ENCODE measurements at regions not wholly inside any gene's neighbourhood (a gene's known extent, or its start where the extent isn't known, plus 50 kb on each side); places are given as distances from the start of the nearest gene placed in this dataset.

- in situ Hi-C loops (cut with HindIII; ENCODE audit: low pct_ligation_motif_present, low sequenced_read_pairs): no loop called here
- no peaks in the 10 kb centered on the region for H3K27me3 ChIP-seq (replicated peaks)
- no peaks in the 10 kb centered on the region for H3K36me3 ChIP-seq (replicated peaks)
- DNase-seq: no peak
- H3K27ac ChIP-seq: no peak overlapping the region
- no peak overlapping the region for H3K4me3 ChIP-seq (ENCODE audit: low read depth, low read length)
- TF ChIP-seq CTCF (IDR thresholded peaks at IDR 0.05; ENCODE audit: low read depth, low read length, missing control alignments): no peak
These were observed 183.7 kb upstream of the AUTS2 start for GRCh38 chr7:69414555-69414954.

- Histone ChIP-seq H3K27ac (no peak overlapping the region), H3K4me3 (ENCODE audit: low read depth, low read length) (no peak overlapping the region), H3K36me3 (replicated peaks) (no peaks in the 10 kb centered on the region), H3K27me3 (replicated peaks) (no peaks in the 10 kb centered on the region)
- no peak for TF ChIP-seq CTCF (IDR thresholded peaks at IDR 0.05; ENCODE audit: low read depth, low read length, missing control alignments)
- no peak for DNase-seq
- in situ Hi-C loops (cut with HindIII; ENCODE audit: low pct_ligation_motif_present, low sequenced_read_pairs): no loop called here
These were observed 179.2 kb upstream of the AUTS2 start for GRCh38 chr7:69418869-69419670.

- in situ Hi-C loops (cut with HindIII; ENCODE audit: low pct_ligation_motif_present, low sequenced_read_pairs): no loop called here
- TF ChIP-seq CTCF (IDR thresholded peaks at IDR 0.05; ENCODE audit: low read depth, low read length, missing control alignments): no peak
- Histone ChIP-seq H3K4me3 (ENCODE audit: low read depth, low read length) (no peak overlapping the region), H3K27ac (no peak overlapping the region), H3K36me3 (replicated peaks) (no peaks in the 10 kb centered on the region), H3K27me3 (replicated peaks) (no peaks in the 10 kb centered on the region)
- no peak for DNase-seq
These were observed 178.3 kb upstream of the AUTS2 start for GRCh38 chr7:69419934-69420333.

- H3K27ac ChIP-seq: no peak overlapping the region
- TF ChIP-seq CTCF (IDR thresholded peaks at IDR 0.05; ENCODE audit: low read depth, low read length, missing control alignments): no peak
- no peak for DNase-seq
- no peaks in the 10 kb centered on the region for H3K27me3 ChIP-seq (replicated peaks)
- H3K36me3 ChIP-seq (replicated peaks): no peaks in the 10 kb centered on the region
- in situ Hi-C loops (cut with HindIII; ENCODE audit: low pct_ligation_motif_present, low sequenced_read_pairs): no loop called here
- H3K4me3 ChIP-seq (ENCODE audit: low read depth, low read length): no peak overlapping the region
These were observed 175.7 kb upstream of the AUTS2 start for GRCh38 chr7:69422574-69422985.

GRCh38 chr7:69426705-69427104 is 171.6 kb upstream of the AUTS2 start:
- no peak for TF ChIP-seq CTCF (IDR thresholded peaks at IDR 0.05; ENCODE audit: low read depth, low read length, missing control alignments)
- H3K4me3 ChIP-seq (ENCODE audit: low read depth, low read length): no peak overlapping the region
- H3K27ac ChIP-seq: no peak overlapping the region
- in situ Hi-C loops (cut with HindIII; ENCODE audit: low pct_ligation_motif_present, low sequenced_read_pairs): no loop called here
- H3K27me3 ChIP-seq (replicated peaks): no peaks in the 10 kb centered on the region
- no peaks in the 10 kb centered on the region for H3K36me3 ChIP-seq (replicated peaks)
- DNase-seq: no peak

GRCh38 chr7:69428089-69428488 is 170.2 kb upstream of the AUTS2 start:
- Histone ChIP-seq H3K27ac (no peak overlapping the region), H3K36me3 (replicated peaks) (no peaks in the 10 kb centered on the region), H3K4me3 (ENCODE audit: low read depth, low read length) (no peak overlapping the region), H3K27me3 (replicated peaks) (no peaks in the 10 kb centered on the region)
- in situ Hi-C loops (cut with HindIII; ENCODE audit: low pct_ligation_motif_present, low sequenced_read_pairs): no loop called here
- DNase-seq: no peak
- no peak for TF ChIP-seq CTCF (IDR thresholded peaks at IDR 0.05; ENCODE audit: low read depth, low read length, missing control alignments)
